Ishikawa (cell line): ENCODE measurements at regions not wholly inside any gene's neighbourhood (a gene's known extent, or its start where the extent isn't known, plus 50 kb on each side); places are given as distances from the start of the nearest gene placed in this dataset.

Experiments
- EGR1 ChIP-seq: IDR thresholded peaks from 2 replicates; pipeline ENCODE4 v1.6.1; 2012
- EP300 ChIP-seq: IDR thresholded peaks from 2 replicates; pipeline ENCODE4 v1.6.1; 2012; ENCODE audit warnings: borderline replicate concordance
- TAF1 ChIP-seq: IDR thresholded peaks from 2 replicates; pipeline ENCODE4 v1.6.1; 2012; ENCODE audit warnings: low read depth, mild to moderate bottlenecking
- TCF12 ChIP-seq: IDR thresholded peaks from 2 replicates; pipeline ENCODE4 v1.6.1; 2012; ENCODE audit warnings: low read depth

DNA sequence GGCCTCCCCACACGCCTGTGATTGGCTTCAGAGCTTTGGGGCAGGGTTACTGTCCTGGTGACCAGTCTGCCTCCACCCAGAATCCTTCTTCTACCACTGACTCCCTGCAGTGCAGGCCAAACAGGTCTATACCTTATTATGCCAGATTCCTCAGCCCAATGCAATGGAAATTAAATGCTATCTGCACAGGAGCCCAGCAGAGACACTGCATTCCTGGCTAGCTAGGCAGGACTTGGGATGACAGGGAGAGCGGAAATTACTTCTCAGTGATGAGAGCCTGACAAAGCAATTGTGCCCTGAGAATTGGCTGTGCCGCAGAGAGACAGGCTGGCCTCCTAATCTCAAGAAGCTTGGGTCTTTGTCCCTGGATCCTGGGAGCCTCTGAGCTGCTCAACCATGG is 143.8 kb upstream of the NCAM1 start:
- TF ChIP-seq EGR1 (no peak), TCF12 (no peak), EP300 (no peak), TAF1 (no peak)
